ENCODE measurements at regions not wholly inside any gene's neighbourhood (a gene's known extent, or its start where the extent isn't known, plus 50 kb on each side); places are given as distances from the start of the nearest gene placed in this dataset.

- TF ChIP-seq, protein P1, sequence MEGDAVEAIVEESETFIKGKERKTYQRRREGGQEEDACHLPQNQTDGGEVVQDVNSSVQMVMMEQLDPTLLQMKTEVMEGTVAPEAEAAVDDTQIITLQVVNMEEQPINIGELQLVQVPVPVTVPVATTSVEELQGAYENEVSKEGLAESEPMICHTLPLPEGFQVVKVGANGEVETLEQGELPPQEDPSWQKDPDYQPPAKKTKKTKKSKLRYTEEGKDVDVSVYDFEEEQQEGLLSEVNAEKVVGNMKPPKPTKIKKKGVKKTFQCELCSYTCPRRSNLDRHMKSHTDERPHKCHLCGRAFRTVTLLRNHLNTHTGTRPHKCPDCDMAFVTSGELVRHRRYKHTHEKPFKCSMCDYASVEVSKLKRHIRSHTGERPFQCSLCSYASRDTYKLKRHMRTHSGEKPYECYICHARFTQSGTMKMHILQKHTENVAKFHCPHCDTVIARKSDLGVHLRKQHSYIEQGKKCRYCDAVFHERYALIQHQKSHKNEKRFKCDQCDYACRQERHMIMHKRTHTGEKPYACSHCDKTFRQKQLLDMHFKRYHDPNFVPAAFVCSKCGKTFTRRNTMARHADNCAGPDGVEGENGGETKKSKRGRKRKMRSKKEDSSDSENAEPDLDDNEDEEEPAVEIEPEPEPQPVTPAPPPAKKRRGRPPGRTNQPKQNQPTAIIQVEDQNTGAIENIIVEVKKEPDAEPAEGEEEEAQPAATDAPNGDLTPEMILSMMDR (IDR thresholded peaks at IDR 0.05), result no peak
- no peak for TF ChIP-seq POLR2AphosphoS5 (IDR thresholded peaks at IDR 0.05; ENCODE audit: insufficient read depth in 1 of 2, low read depth in 1 of 2)
- TF ChIP-seq POLR2A (IDR thresholded peaks at IDR 0.05), result no peak
These were observed 820.2 kb downstream of the KCNJ18 start for GRCh38 chr17:22512506-22512905.

Measured in vagina (tissue), 2 donors.